AG09319 (cell line): ENCODE measurements at regions not wholly inside any gene's neighbourhood (a gene's known extent, or its start where the extent isn't known, plus 50 kb on each side); places are given as distances from the start of the nearest gene placed in this dataset.

Source experiments
- DNase-seq: peaks from one replicate; pipeline ENCODE4 v3.0.0-alpha.2; 2010; ENCODE audit warnings: low read depth; ENCODE audit errors: extremely low read depth
- TF ChIP-seq, protein P1 (sequence below): IDR thresholded peaks from 2 replicates; pipeline ENCODE4 v1.5.1; 2011; ENCODE audit warnings: low read depth, mild to moderate bottlenecking, inconsistent platforms, low read length, moderate library complexity

DNA sequence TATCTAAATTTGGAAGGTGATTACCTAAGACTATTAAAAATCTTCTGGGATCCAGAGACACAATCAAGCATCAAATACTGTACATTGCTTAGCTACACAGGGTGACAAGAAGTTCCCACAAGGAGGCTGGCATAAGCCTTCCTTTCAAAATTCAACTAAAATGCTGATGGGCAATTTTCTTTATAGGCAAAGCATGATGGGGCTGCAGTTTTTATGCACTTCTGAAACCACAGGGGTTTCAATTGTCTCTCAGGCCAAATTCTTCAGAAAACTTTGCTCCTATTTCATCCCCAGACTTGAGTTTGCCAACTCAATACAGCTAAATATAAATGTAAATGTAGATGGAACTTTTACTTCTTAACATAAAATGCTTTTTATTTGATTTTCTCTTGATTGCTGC lies 241.6 kb downstream of the ZPLD1 start:
- TF ChIP-seq, protein P1, sequence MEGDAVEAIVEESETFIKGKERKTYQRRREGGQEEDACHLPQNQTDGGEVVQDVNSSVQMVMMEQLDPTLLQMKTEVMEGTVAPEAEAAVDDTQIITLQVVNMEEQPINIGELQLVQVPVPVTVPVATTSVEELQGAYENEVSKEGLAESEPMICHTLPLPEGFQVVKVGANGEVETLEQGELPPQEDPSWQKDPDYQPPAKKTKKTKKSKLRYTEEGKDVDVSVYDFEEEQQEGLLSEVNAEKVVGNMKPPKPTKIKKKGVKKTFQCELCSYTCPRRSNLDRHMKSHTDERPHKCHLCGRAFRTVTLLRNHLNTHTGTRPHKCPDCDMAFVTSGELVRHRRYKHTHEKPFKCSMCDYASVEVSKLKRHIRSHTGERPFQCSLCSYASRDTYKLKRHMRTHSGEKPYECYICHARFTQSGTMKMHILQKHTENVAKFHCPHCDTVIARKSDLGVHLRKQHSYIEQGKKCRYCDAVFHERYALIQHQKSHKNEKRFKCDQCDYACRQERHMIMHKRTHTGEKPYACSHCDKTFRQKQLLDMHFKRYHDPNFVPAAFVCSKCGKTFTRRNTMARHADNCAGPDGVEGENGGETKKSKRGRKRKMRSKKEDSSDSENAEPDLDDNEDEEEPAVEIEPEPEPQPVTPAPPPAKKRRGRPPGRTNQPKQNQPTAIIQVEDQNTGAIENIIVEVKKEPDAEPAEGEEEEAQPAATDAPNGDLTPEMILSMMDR, result no peak
- no peak for DNase-seq

DNA sequence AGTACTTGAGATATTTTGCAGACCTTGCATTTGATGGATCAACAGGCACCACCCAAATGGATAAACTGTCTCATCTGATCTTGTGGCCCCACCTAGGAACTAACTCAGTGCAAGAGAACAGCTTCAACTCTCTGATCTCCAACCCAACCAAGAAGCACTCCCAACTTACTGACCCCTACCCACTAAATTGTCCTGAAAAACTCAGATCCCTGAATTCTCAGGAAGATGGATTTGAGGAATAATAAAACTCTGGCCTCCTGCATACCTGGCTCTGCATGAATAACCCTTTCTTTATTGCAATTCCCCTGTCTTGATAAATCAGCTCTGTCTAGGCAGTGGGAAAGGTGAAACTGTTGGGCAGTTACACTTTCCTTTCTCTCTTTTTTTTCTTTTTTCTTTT lies 247.9 kb downstream of the ZPLD1 start:
- TF ChIP-seq, protein P1, result no peak
- no peak for DNase-seq

DNA sequence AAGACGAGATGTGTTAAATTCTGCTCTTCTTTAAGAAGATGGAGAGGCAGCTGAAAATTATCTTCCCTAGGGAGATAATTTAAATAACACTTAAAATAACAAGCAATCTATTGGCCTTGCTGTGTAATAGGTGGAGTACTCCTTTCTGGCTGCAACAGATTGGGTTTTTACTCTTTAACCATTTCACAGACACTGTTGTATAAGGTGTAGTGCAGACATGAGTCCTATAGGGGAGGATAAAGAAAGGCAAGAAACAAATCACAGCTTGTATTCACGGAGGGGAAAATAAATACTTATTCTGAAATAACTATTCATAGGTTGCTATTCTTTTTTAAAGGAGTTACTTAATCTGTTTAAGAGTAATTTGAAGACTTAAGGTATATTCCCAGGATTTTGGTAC lies 252.0 kb downstream of the ZPLD1 start:
- DNase-seq, result no peak
- TF ChIP-seq, protein P1, result no peak

DNA sequence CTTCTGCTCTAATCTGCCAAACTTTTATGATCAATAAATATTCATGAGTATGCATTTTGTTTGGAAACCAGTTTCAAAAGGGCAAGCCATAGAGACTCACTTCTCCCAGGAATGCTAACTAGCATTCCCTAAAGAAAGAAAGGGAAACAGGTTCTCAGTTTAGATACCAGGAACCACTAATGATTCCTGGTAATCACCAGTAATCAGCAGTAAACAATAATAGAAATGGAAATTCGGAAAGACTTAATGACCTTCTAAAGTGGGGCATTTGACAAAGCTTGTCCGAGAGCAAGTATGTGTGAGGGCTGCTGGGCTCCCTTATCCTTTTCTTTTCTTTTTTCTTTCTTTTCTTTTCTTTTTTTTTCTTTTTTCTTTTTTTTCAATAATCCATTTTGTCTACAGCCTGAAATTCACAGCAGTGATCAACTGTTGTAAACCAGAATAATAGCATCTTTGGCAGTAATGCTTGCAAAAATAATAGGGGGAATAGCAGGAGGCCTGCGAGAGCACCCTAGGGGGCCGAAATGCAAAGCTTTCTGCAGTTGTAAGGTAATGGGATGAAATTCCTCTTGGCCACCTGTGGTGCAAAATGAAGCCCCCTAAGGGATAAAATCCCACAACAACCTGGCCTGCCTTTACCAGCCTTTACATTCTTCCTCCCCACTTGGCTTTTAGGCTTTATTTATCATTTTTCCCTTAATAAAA lies 253.2 kb downstream of the ZPLD1 start:
- DNase-seq, result no peak
- TF ChIP-seq, protein P1, result no peak

DNA sequence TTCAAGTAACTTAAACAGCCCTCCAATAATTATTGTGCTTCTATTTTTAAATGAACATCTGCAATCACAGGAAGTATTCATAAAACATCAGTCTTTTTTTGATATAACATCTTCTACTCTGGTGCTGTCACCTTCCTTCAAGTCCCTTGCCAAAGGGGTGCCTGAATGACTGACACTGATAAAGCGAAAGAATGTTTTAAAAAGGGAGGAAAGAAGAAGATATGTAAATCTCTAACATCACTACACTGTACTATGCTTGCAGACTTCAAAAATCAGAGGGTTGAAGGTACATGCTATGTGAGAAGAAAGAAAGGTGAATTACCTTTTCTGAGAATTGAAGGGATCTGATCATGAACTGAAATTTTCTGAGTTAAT lies 253.7 kb downstream of the ZPLD1 start:
- TF ChIP-seq, protein P1, result no peak
- DNase-seq, result no peak

DNA sequence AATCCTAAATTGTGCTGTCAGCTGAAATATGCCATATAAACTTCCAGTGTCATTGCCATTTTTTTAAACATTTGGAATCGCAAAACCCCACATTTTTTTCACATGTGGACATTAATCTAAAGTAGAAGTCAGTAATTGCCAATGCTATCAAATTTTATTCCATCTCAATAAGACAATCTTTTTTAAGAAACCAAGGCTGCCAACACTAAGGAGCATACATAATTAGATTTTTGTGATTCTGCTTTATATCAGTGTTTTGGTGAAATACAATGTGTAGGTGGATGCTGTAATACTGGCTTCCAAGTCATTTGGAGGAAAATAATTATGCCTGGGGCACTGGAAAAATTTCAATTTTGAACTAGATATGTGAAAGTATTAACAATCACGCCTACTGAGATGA lies 256.7 kb downstream of the ZPLD1 start:
- no peak for DNase-seq
- TF ChIP-seq, protein P1, result no peak

DNA sequence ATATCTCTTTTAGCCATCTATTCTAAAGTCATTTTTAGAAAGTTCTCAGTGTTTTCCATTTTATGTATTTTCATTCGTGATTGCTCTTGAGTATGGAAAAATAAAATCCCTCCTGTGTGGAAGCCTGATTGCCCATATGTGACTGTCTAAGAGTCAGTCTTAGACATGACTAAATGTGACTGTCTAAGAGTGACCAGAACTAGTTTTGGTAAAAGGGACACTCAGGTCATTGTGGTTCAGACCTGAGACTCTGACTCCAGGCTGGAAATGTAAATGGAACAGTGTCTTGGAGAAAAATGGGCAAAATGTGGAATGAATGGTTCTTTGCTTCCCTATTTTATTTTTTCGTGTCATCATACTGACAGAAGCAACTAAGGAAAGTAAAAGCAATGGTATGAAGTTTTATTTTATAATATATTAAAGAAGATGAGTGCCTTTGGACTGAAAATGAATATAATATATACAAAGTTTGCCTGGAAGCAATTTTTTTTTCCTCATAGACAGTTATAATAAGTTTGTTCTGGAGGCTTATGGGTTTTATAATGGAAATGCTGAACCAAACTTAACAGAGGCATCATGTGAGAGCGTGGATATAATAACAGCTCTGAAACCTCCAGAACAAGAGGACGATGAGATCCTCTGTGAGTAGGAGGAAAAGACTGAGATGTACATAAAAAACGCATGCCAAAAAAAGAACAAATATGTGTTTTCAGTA lies 264.4 kb downstream of the ZPLD1 start:
- DNase-seq, result no peak
- TF ChIP-seq, protein P1, result no peak
